Astrocyte (in vitro differentiated cells and primary cell): ENCODE measurements at regions not wholly inside any gene's neighbourhood (a gene's known extent, or its start where the extent isn't known, plus 50 kb on each side); places are given as distances from the start of the nearest gene placed in this dataset.
"Not testable (repeated sequence)": the region's sequence is repeated elsewhere in the genome, so short reads cannot be mapped to it uniquely, and the experiment has no call there.

ENCODE experiments used
- DNase-seq: peaks from one replicate; pipeline ENCODE4 v3.0.0-alpha.2; 2010; ENCODE audit warnings: low read depth
- FAIRE-seq: peaks from 2 replicates; lab custom pipeline; 2011; peaks lifted over from hg19 to GRCh38; lab: Jason Lieb, UNC
- H2AFZ ChIP-seq: 2 replicates; pipeline ENCODE4 v1.6.0; 2012; ENCODE audit warnings: low read depth, low read length, inconsistent platforms
- H3K27ac ChIP-seq: 2 replicates; pipeline ENCODE4 v1.5.1; 2011; ENCODE audit warnings: low read depth, low read length, inconsistent platforms
- H3K27me3 ChIP-seq: 2 replicates; pipeline ENCODE4 v1.6.0; 2011; ENCODE audit warnings: low read length, inconsistent platforms; ENCODE audit not compliant: insufficient read depth
- H3K36me3 ChIP-seq: 2 replicates; pipeline ENCODE4 v1.5.1; 2011; ENCODE audit warnings: low read length, inconsistent platforms; ENCODE audit not compliant: insufficient read depth
- H3K4me1 ChIP-seq: 2 replicates; pipeline ENCODE4 v1.5.1; 2011; ENCODE audit warnings: low read length, inconsistent platforms; ENCODE audit not compliant: insufficient read depth
- H3K4me2 ChIP-seq: 2 replicates; pipeline ENCODE4 v1.6.0; 2012; ENCODE audit warnings: low read length, inconsistent platforms
- H3K4me3 ChIP-seq: 2 replicates; pipeline ENCODE4 v1.5.1; 2011; ENCODE audit warnings: low read depth, mild to moderate bottlenecking, low read length, inconsistent platforms; ENCODE audit not compliant: insufficient read depth
- H3K79me2 ChIP-seq: 2 replicates; pipeline ENCODE4 v1.6.0; 2012; ENCODE audit warnings: mild to moderate bottlenecking, low read length, inconsistent platforms; ENCODE audit not compliant: insufficient read depth
- H3K9ac ChIP-seq: 2 replicates; pipeline ENCODE4 v1.6.0; 2012; ENCODE audit warnings: mild to moderate bottlenecking, low read length, inconsistent platforms
- H3K9me3 ChIP-seq: 2 replicates; pipeline ENCODE4 v1.5.1; 2012; ENCODE audit warnings: low read depth, mild to moderate bottlenecking, low read length, inconsistent platforms; ENCODE audit not compliant: insufficient read depth
- H4K20me1 ChIP-seq: 2 replicates; pipeline ENCODE4 v1.6.0; 2012; ENCODE audit warnings: low read length, inconsistent platforms; ENCODE audit not compliant: insufficient read depth
- H3K27ac Mint-ChIP-seq: one replicate; pipeline ENCODE4 v1.8.0; 2021; ENCODE audit warnings: mild to moderate bottlenecking, mixed read lengths; ENCODE audit not compliant: unreplicated experiment
- H3K27me3 Mint-ChIP-seq: one replicate; pipeline ENCODE4 v1.8.0; 2021; ENCODE audit warnings: low read depth, mixed read lengths; ENCODE audit not compliant: unreplicated experiment
- H3K36me3 Mint-ChIP-seq: one replicate; pipeline ENCODE4 v1.8.0; 2021; ENCODE audit warnings: low read depth, mixed read lengths; ENCODE audit not compliant: unreplicated experiment
- H3K4me1 Mint-ChIP-seq: one replicate; pipeline ENCODE4 v1.8.0; 2021; ENCODE audit warnings: low read depth, mixed read lengths; ENCODE audit not compliant: unreplicated experiment
- H3K4me3 Mint-ChIP-seq: one replicate; pipeline ENCODE4 v1.8.0; 2021; ENCODE audit warnings: mild to moderate bottlenecking, moderate library complexity, mixed read lengths; ENCODE audit not compliant: unreplicated experiment
- H3K9me3 Mint-ChIP-seq: one replicate; pipeline ENCODE4 v1.8.0; 2021; ENCODE audit warnings: mild to moderate bottlenecking, mixed read lengths; ENCODE audit not compliant: unreplicated experiment

GRCh38 chr5:34186108-34186507 is 143.1 kb upstream of the C1QTNF3 start:
- H3K79me2 ChIP-seq, H3K9me3 ChIP-seq, H3K36me3 ChIP-seq, H3K27me3 ChIP-seq, H3K27ac ChIP-seq, H3K9me3 Mint-ChIP-seq, H3K4me1 Mint-ChIP-seq, H3K4me3 Mint-ChIP-seq, H2AFZ ChIP-seq, H3K4me3 ChIP-seq, FAIRE-seq, H3K27me3 Mint-ChIP-seq, H4K20me1 ChIP-seq, H3K4me2 ChIP-seq, H3K4me1 ChIP-seq, H3K9ac ChIP-seq, DNase-seq, H3K27ac Mint-ChIP-seq: not testable (repeated sequence)
- peaks cover 16% of the 10 kb centered on the region for H3K36me3 Mint-ChIP-seq

GRCh38 chr5:34186865-34187264 is 143.9 kb upstream of the C1QTNF3 start:
- not testable (repeated sequence) for H3K79me2 ChIP-seq, FAIRE-seq, DNase-seq

GRCh38 chr5:34187441-34187840 is 144.4 kb upstream of the C1QTNF3 start:
- not testable (repeated sequence) for FAIRE-seq, H3K79me2 ChIP-seq, H3K9me3 ChIP-seq, H3K4me3 ChIP-seq, H3K27ac ChIP-seq, H3K27ac Mint-ChIP-seq, H2AFZ ChIP-seq, H3K4me1 Mint-ChIP-seq, H3K27me3 ChIP-seq, H3K4me2 ChIP-seq, H3K4me1 ChIP-seq, H3K36me3 ChIP-seq, H3K9me3 Mint-ChIP-seq, H3K9ac ChIP-seq, DNase-seq, H3K27me3 Mint-ChIP-seq, H3K4me3 Mint-ChIP-seq, H4K20me1 ChIP-seq
- peaks cover 28% of the 10 kb centered on the region for H3K36me3 Mint-ChIP-seq

More at GRCh38 chr5:34186865-34187264, 143.9 kb upstream of the C1QTNF3 start:
- H3K9me3 ChIP-seq, H3K9ac ChIP-seq, H3K4me1 ChIP-seq, H2AFZ ChIP-seq, H3K27me3 ChIP-seq, H3K4me1 Mint-ChIP-seq, H3K9me3 Mint-ChIP-seq, H4K20me1 ChIP-seq, H3K36me3 ChIP-seq, H3K27ac Mint-ChIP-seq, H3K27ac ChIP-seq, H3K4me3 ChIP-seq, H3K27me3 Mint-ChIP-seq, H3K4me3 Mint-ChIP-seq, H3K4me2 ChIP-seq: not testable (repeated sequence)
- peaks cover 24% of the 10 kb centered on the region for H3K36me3 Mint-ChIP-seq

GRCh38 chr5:34188001-34188822 is 145.2 kb upstream of the C1QTNF3 start:
- not testable (repeated sequence) for H3K4me1 ChIP-seq

GRCh38 chr5:34189246-34189645 is 146.2 kb upstream of the C1QTNF3 start:
- not testable (repeated sequence) for H3K4me1 Mint-ChIP-seq, H4K20me1 ChIP-seq, H3K9ac ChIP-seq, H3K9me3 ChIP-seq, H3K4me3 Mint-ChIP-seq, H3K27me3 ChIP-seq, H3K4me2 ChIP-seq, H2AFZ ChIP-seq, H3K79me2 ChIP-seq, H3K27ac Mint-ChIP-seq, DNase-seq, FAIRE-seq, H3K4me1 ChIP-seq, H3K27ac ChIP-seq, H3K36me3 ChIP-seq, H3K27me3 Mint-ChIP-seq, H3K4me3 ChIP-seq
- peaks cover 11% of the 10 kb centered on the region for H3K9me3 Mint-ChIP-seq
- H3K36me3 Mint-ChIP-seq: peaks cover 35% of the 10 kb centered on the region

More at GRCh38 chr5:34188001-34188822, 145.2 kb upstream of the C1QTNF3 start:
- not testable (repeated sequence) for H3K9ac ChIP-seq, H3K27me3 Mint-ChIP-seq, H2AFZ ChIP-seq, H3K79me2 ChIP-seq, H3K27ac Mint-ChIP-seq, H3K9me3 ChIP-seq, H3K27me3 ChIP-seq, H3K4me1 Mint-ChIP-seq, FAIRE-seq, DNase-seq, H3K4me3 Mint-ChIP-seq, H3K36me3 ChIP-seq, H3K4me3 ChIP-seq, H3K27ac ChIP-seq, H3K4me2 ChIP-seq, H4K20me1 ChIP-seq
- Mint-ChIP-seq H3K36me3 (peaks cover 32% of the 10 kb centered on the region), H3K9me3 (peaks cover 11% of the 10 kb centered on the region)

GRCh38 chr5:34189752-34190411 is 146.9 kb upstream of the C1QTNF3 start:
- Mint-ChIP-seq H3K36me3 (peaks cover 35% of the 10 kb centered on the region), H3K9me3 (peaks cover 11% of the 10 kb centered on the region)
- not testable (repeated sequence) for H3K4me1 Mint-ChIP-seq, H3K27ac ChIP-seq, H3K27ac Mint-ChIP-seq, H3K27me3 Mint-ChIP-seq, H3K4me3 ChIP-seq, H3K36me3 ChIP-seq, DNase-seq, H3K4me3 Mint-ChIP-seq, FAIRE-seq, H3K27me3 ChIP-seq, H3K79me2 ChIP-seq, H4K20me1 ChIP-seq, H3K9me3 ChIP-seq, H3K4me1 ChIP-seq, H3K4me2 ChIP-seq, H3K9ac ChIP-seq, H2AFZ ChIP-seq
